ENCODE measurements at regions not wholly inside any gene's neighbourhood (a gene's known extent, or its start where the extent isn't known, plus 50 kb on each side); places are given as distances from the start of the nearest gene placed in this dataset.
"Not testable (repeated sequence)": the region's sequence is repeated elsewhere in the genome, so short reads cannot be mapped to it uniquely, and the experiment has no call there.

DNA sequence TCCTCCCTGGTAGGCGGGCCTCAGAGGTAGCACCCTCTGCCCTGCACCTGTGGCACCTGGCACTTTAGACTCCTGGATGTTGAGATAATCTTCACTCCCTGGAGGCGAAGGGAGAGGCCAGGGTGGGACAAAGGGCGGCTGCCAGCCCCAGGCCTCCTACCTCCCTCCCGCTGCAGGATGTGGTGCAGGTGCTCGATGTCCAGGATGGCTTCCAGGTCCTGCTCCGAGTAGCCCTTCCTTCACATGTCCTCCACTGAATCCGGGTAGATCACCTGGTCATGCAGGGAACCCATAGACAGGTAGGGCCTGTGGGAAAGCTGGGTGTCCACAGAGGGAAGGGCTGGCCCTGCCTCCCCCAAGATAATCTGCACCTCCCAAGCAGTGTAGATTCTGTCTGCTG is 1075.6 kb downstream of the RPIA start:
- H3K9me1 ChIP-seq (ENCODE audit: control insufficient read depth, extremely low read depth, insufficient read depth, low read length); H3K4me3 ChIP-seq (ENCODE audit: control insufficient read depth in 2 of 3, extremely low read depth in 1 of 3, insufficient read depth in 2 of 3, low read depth in 1 of 3, low read length in 3 of 3); H4K20me1 ChIP-seq (ENCODE audit: control insufficient read depth, extremely low read depth, insufficient read depth, low read length); H3K4me1 ChIP-seq (ENCODE audit: control insufficient read depth, extremely low read depth, insufficient read depth, low read length); FAIRE-seq; H3K79me2 ChIP-seq (ENCODE audit: control insufficient read depth, insufficient read depth, low read length); H3K9ac ChIP-seq (ENCODE audit: control insufficient read depth, extremely low read depth, insufficient read depth, low read length); DNase-seq (ENCODE audit: low read depth, low spot score); H3K27ac ChIP-seq (ENCODE audit: control insufficient read depth, insufficient read depth, low read length); dilution Hi-C loops (cut with MboI; ENCODE audit: extremely low pct_ligation_motif_present, low sequenced_read_pairs); H3K36me3 ChIP-seq (ENCODE audit: control insufficient read depth in 2 of 2, extremely low read depth in 1 of 2, insufficient read depth in 2 of 2, low read length in 2 of 2); H2AFZ ChIP-seq (ENCODE audit: control insufficient read depth, low read length); H3K4me2 ChIP-seq (ENCODE audit: control insufficient read depth, extremely low read depth, insufficient read depth, low read depth, low read length): not testable (repeated sequence)
- Histone ChIP-seq H3K9me3 (ENCODE audit: control insufficient read depth, low read depth, low read length) (peaks cover 17% of the 10 kb centered on the region), H3K27me3 (ENCODE audit: control insufficient read depth, extremely low read depth, insufficient read depth, low read length) (peaks cover 21% of the 10 kb centered on the region)
- TF ChIP-seq EZH2 (IDR thresholded peaks at IDR 0.05; ENCODE audit: low read length), result peak; percentile 57

DNA sequence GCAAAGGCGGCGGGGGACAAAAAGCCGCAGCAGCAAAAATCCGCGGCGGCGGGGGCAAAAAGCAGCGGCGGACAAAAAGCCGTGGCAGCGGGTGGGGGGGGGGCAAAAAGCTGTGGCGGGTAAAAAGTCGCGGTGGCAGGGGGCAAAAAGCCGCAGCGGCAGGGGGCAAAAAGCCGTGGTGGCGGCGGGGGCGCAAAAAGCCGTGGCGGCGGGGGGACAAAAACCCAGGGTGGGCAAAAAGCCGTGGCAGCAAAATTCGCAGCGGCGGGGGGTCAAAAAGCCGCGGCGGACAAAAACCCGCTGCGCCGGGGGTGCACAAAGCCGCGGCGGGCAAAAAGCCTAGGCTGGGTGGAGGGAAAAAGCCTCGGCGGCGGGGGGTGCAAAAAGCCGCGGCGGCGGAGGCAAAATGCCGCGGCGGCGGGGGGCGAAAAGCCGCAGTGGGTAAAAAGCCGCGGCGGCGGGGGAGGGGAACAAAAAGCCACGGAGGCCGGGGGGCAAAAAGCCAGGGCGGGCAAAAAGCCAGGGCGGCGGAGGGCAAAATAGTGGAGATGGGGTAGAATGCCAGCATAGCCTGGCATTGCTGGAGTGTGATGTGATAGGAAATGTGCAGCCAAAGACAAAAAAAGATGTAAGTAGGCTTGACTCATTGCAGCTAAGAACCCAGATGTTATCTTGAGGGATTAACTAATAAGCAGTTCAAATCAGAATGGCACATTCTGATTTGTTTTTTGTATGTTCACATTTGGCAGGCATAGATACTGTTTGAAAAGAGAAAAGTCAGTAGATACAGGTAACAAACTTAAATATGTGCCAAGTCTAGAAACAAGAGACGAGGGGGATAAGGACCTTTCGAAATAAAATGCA is 1076.3 kb downstream of the RPIA start:
- H4K20me1 ChIP-seq (ENCODE audit: control insufficient read depth, extremely low read depth, insufficient read depth, low read length), result no peaks in the 10 kb centered on the region
- H3K27ac ChIP-seq (ENCODE audit: control insufficient read depth, insufficient read depth, low read length), result no peak overlapping the region
- no peak overlapping the region for H2AFZ ChIP-seq (ENCODE audit: control insufficient read depth, low read length)
- no peak for FAIRE-seq
- H3K9me3 ChIP-seq (ENCODE audit: control insufficient read depth, low read depth, low read length), result peaks cover 16% of the 10 kb centered on the region
- H3K4me2 ChIP-seq (ENCODE audit: control insufficient read depth, extremely low read depth, insufficient read depth, low read depth, low read length), result no peak overlapping the region
- H3K4me1 ChIP-seq (ENCODE audit: control insufficient read depth, extremely low read depth, insufficient read depth, low read length), result no peaks in the 10 kb centered on the region
- no peaks in the 10 kb centered on the region for H3K9me1 ChIP-seq (ENCODE audit: control insufficient read depth, extremely low read depth, insufficient read depth, low read length)
- DNase-seq (ENCODE audit: low read depth, low spot score), result no peak
- H3K79me2 ChIP-seq (ENCODE audit: control insufficient read depth, insufficient read depth, low read length), result no peaks in the 10 kb centered on the region
- H3K27me3 ChIP-seq (ENCODE audit: control insufficient read depth, extremely low read depth, insufficient read depth, low read length), result peaks cover 21% of the 10 kb centered on the region
- no peak overlapping the region for H3K4me3 ChIP-seq (ENCODE audit: control insufficient read depth in 2 of 3, extremely low read depth in 1 of 3, insufficient read depth in 2 of 3, low read depth in 1 of 3, low read length in 3 of 3)
- H3K9ac ChIP-seq (ENCODE audit: control insufficient read depth, extremely low read depth, insufficient read depth, low read length), result no peak overlapping the region
- no peaks in the 10 kb centered on the region for H3K36me3 ChIP-seq (ENCODE audit: control insufficient read depth in 2 of 2, extremely low read depth in 1 of 2, insufficient read depth in 2 of 2, low read length in 2 of 2)
- dilution Hi-C loops (cut with MboI; ENCODE audit: extremely low pct_ligation_motif_present, low sequenced_read_pairs), result no loop called here
- peak; percentile 51 for TF ChIP-seq EZH2 (IDR thresholded peaks at IDR 0.05; ENCODE audit: low read length)
- TF ChIP-seq, protein P1, sequence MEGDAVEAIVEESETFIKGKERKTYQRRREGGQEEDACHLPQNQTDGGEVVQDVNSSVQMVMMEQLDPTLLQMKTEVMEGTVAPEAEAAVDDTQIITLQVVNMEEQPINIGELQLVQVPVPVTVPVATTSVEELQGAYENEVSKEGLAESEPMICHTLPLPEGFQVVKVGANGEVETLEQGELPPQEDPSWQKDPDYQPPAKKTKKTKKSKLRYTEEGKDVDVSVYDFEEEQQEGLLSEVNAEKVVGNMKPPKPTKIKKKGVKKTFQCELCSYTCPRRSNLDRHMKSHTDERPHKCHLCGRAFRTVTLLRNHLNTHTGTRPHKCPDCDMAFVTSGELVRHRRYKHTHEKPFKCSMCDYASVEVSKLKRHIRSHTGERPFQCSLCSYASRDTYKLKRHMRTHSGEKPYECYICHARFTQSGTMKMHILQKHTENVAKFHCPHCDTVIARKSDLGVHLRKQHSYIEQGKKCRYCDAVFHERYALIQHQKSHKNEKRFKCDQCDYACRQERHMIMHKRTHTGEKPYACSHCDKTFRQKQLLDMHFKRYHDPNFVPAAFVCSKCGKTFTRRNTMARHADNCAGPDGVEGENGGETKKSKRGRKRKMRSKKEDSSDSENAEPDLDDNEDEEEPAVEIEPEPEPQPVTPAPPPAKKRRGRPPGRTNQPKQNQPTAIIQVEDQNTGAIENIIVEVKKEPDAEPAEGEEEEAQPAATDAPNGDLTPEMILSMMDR (optimal IDR thresholded peaks at IDR 0.05 in 1 of 3, IDR thresholded peaks at IDR 0.05 in 1 of 3, conservative IDR thresholded peaks at IDR 0.05 in 1 of 3; ENCODE audit: extremely low read depth in 1 of 3, insufficient read depth in 2 of 3, low read length in 3 of 3), result no peak

Measured in keratinocyte (primary cell).